HG03139 (cell line): ENCODE measurements at regions not wholly inside any gene's neighbourhood (a gene's known extent, or its start where the extent isn't known, plus 50 kb on each side); places are given as distances from the start of the nearest gene placed in this dataset.

ENCODE experiments used
- ATAC-seq: cut with Tn5 transposase; IDR thresholded peaks from one replicate; pipeline ENCODE4 v1.9.1; 2021; ENCODE audit not compliant: unreplicated experiment

GRCh38 chr2:200751786-200752185, 59.9 kb upstream of the BZW1 start:
- ATAC-seq: no peak

- no peak for ATAC-seq
Measured at GRCh38 chr2:200752332-200752731, 59.4 kb upstream of the BZW1 start.

- no peak for ATAC-seq
Measured at GRCh38 chr2:200752835-200753234, 58.9 kb upstream of the BZW1 start.

GRCh38 chr2:200756618-200757321, 54.9 kb upstream of the BZW1 start:
- peak; percentile 76 for ATAC-seq

- ATAC-seq: peak; percentile 23
Measured at GRCh38 chr2:200757399-200757798, 54.3 kb upstream of the BZW1 start.

GRCh38 chr2:200758341-200758740, 53.4 kb upstream of the BZW1 start:
- ATAC-seq: no peak

GRCh38 chr2:200761266-200761665, 50.4 kb upstream of the BZW1 start:
- no peak for ATAC-seq
